ENCODE measurements at regions not wholly inside any gene's neighbourhood (a gene's known extent, or its start where the extent isn't known, plus 50 kb on each side); places are given as distances from the start of the nearest gene placed in this dataset.

GRCh38 chr5:72030237-72030636 is 77.0 kb upstream of the MAP1B start:
- no peak overlapping the region for H3K4me2 ChIP-seq (ENCODE audit: low read depth, low read length, poor library complexity, severe bottlenecking)
- H3F3A ChIP-seq (ENCODE audit: low read depth), result no peaks in the 10 kb centered on the region
- no peak overlapping the region for H3K4me3 ChIP-seq (ENCODE audit: low read length, poor library complexity, severe bottlenecking)
- H3K36me3 ChIP-seq (ENCODE audit: insufficient read depth, low read length), result no peaks in the 10 kb centered on the region
- no peak for TF ChIP-seq EZH2phosphoT487 (IDR thresholded peaks at IDR 0.05; ENCODE audit: borderline replicate concordance)
- no peak for TF ChIP-seq CTCF (conservative IDR thresholded peaks at IDR 0.05; ENCODE audit: low read length)
- no peaks in the 10 kb centered on the region for H3K9me2 ChIP-seq (replicated peaks; ENCODE audit: low read depth, low read length)
- H2AFZ ChIP-seq (ENCODE audit: low read length), result no peak overlapping the region
- no peak overlapping the region for H3K9ac ChIP-seq (ENCODE audit: low read depth, low read length, poor library complexity, severe bottlenecking)
- H4K20me1 ChIP-seq (ENCODE audit: insufficient read depth, low read length, poor library complexity, severe bottlenecking), result no peaks in the 10 kb centered on the region
- H3K4me1 ChIP-seq (ENCODE audit: insufficient read depth, low read length, poor library complexity, severe bottlenecking), result no peaks in the 10 kb centered on the region
- H3K79me2 ChIP-seq (ENCODE audit: insufficient read depth, low read length), result no peaks in the 10 kb centered on the region
- no peaks in the 10 kb centered on the region for H3K9me3 ChIP-seq (ENCODE audit: insufficient read depth, low read depth, low read length)
- H3K27me3 ChIP-seq (ENCODE audit: insufficient read depth, low read length, poor library complexity, severe bottlenecking), result no peaks in the 10 kb centered on the region

GRCh38 chr5:72032788-72033187 is 74.5 kb upstream of the MAP1B start:
- Histone ChIP-seq H3K9me3 (ENCODE audit: insufficient read depth, low read depth, low read length) (no peaks in the 10 kb centered on the region), H3K4me1 (ENCODE audit: insufficient read depth, low read length, poor library complexity, severe bottlenecking) (no peaks in the 10 kb centered on the region), H3K79me2 (ENCODE audit: insufficient read depth, low read length) (no peaks in the 10 kb centered on the region), H3K9ac (ENCODE audit: low read depth, low read length, poor library complexity, severe bottlenecking) (no peak overlapping the region), H3K36me3 (ENCODE audit: insufficient read depth, low read length) (no peaks in the 10 kb centered on the region), H3K4me3 (ENCODE audit: low read length, poor library complexity, severe bottlenecking) (no peak overlapping the region), H3F3A (ENCODE audit: low read depth) (no peaks in the 10 kb centered on the region), H3K27me3 (ENCODE audit: insufficient read depth, low read length, poor library complexity, severe bottlenecking) (no peaks in the 10 kb centered on the region), H3K9me2 (replicated peaks; ENCODE audit: low read depth, low read length) (no peaks in the 10 kb centered on the region), H2AFZ (ENCODE audit: low read length) (no peak overlapping the region), H3K4me2 (ENCODE audit: low read depth, low read length, poor library complexity, severe bottlenecking) (no peak overlapping the region), H4K20me1 (ENCODE audit: insufficient read depth, low read length, poor library complexity, severe bottlenecking) (no peaks in the 10 kb centered on the region)
- TF ChIP-seq CTCF (conservative IDR thresholded peaks at IDR 0.05; ENCODE audit: low read length), result no peak
- no peak for TF ChIP-seq EZH2phosphoT487 (IDR thresholded peaks at IDR 0.05; ENCODE audit: borderline replicate concordance)

GRCh38 chr5:72034770-72035169 is 72.5 kb upstream of the MAP1B start:
- H3K79me2 ChIP-seq (ENCODE audit: insufficient read depth, low read length), result no peaks in the 10 kb centered on the region
- no peaks in the 10 kb centered on the region for H3K36me3 ChIP-seq (ENCODE audit: insufficient read depth, low read length)
- H3F3A ChIP-seq (ENCODE audit: low read depth), result no peaks in the 10 kb centered on the region
- no peak overlapping the region for H2AFZ ChIP-seq (ENCODE audit: low read length)
- no peaks in the 10 kb centered on the region for H3K4me1 ChIP-seq (ENCODE audit: insufficient read depth, low read length, poor library complexity, severe bottlenecking)
- H3K9me3 ChIP-seq (ENCODE audit: insufficient read depth, low read depth, low read length), result no peaks in the 10 kb centered on the region
- no peak for TF ChIP-seq CTCF (conservative IDR thresholded peaks at IDR 0.05; ENCODE audit: low read length)
- TF ChIP-seq EZH2phosphoT487 (IDR thresholded peaks at IDR 0.05; ENCODE audit: borderline replicate concordance), result no peak
- H3K4me3 ChIP-seq (ENCODE audit: low read length, poor library complexity, severe bottlenecking), result no peak overlapping the region
- H3K9ac ChIP-seq (ENCODE audit: low read depth, low read length, poor library complexity, severe bottlenecking), result no peak overlapping the region
- no peaks in the 10 kb centered on the region for H4K20me1 ChIP-seq (ENCODE audit: insufficient read depth, low read length, poor library complexity, severe bottlenecking)
- no peak overlapping the region for H3K4me2 ChIP-seq (ENCODE audit: low read depth, low read length, poor library complexity, severe bottlenecking)
- no peaks in the 10 kb centered on the region for H3K27me3 ChIP-seq (ENCODE audit: insufficient read depth, low read length, poor library complexity, severe bottlenecking)
- H3K9me2 ChIP-seq (replicated peaks; ENCODE audit: low read depth, low read length), result no peaks in the 10 kb centered on the region

All from Loucy (cell line).